GM12864 (cell line): ENCODE measurements at regions not wholly inside any gene's neighbourhood (a gene's known extent, or its start where the extent isn't known, plus 50 kb on each side); places are given as distances from the start of the nearest gene placed in this dataset.

ENCODE experiments used
- DNase-seq: peaks from one replicate; pipeline ENCODE4 v3.0.0-alpha.2; 2011; ENCODE audit warnings: low read depth
- H3K4me3 ChIP-seq: 2 replicates; pipeline ENCODE4 v1.5.1; 2011; ENCODE audit warnings: mild to moderate bottlenecking, low read depth, low read length, control low read depth
- TF ChIP-seq, protein P1 (sequence below): IDR thresholded peaks from 2 replicates; pipeline ENCODE4 v1.5.1; 2011; ENCODE audit warnings: low read depth, mild to moderate bottlenecking, moderate library complexity, low read length, control low read depth, inconsistent platforms; ENCODE audit errors: missing control alignments

DNA sequence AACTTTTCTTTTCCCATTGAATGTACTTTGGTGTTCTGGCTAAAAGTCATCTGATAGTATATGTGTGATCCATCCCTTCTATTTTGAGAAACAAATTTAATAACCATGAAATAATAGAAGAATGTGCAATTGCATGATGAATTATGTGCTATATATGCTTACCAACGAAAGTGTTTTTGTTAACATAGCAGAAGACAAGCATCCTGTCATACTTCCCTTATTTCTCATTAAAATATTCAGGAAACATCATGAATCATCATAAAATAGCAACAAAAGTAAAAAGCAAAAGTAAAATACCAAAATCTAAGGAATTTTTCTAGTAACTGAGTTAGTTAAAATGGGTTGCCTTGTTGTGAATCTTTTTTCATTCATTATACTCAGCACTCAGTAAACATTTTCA is 409.0 kb upstream of the PDE3A start:
- H3K4me3 ChIP-seq = no peak overlapping the region
- DNase-seq = no peak
- TF ChIP-seq, protein P1, sequence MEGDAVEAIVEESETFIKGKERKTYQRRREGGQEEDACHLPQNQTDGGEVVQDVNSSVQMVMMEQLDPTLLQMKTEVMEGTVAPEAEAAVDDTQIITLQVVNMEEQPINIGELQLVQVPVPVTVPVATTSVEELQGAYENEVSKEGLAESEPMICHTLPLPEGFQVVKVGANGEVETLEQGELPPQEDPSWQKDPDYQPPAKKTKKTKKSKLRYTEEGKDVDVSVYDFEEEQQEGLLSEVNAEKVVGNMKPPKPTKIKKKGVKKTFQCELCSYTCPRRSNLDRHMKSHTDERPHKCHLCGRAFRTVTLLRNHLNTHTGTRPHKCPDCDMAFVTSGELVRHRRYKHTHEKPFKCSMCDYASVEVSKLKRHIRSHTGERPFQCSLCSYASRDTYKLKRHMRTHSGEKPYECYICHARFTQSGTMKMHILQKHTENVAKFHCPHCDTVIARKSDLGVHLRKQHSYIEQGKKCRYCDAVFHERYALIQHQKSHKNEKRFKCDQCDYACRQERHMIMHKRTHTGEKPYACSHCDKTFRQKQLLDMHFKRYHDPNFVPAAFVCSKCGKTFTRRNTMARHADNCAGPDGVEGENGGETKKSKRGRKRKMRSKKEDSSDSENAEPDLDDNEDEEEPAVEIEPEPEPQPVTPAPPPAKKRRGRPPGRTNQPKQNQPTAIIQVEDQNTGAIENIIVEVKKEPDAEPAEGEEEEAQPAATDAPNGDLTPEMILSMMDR = no peak

DNA sequence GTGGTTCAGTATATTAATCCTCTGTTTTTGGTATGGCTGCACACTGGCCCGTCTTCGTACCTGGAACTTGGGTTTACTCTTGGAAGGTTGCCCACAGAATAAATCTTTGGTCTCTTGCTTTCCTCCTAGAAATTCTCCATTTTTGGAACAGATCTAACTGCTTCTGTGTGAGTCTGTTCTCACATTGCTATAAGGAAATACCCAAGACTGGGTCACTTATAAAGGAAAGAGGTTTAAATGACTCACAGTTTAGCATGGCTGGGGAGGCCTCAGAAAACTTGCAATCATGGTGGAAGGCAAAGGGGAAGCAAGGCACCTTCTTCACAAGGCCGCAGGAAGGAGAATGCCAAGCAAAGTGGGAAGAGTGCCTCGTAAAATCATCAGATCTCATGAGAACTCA is 407.8 kb upstream of the PDE3A start:
- TF ChIP-seq, protein P1 = no peak
- no peak overlapping the region for H3K4me3 ChIP-seq
- DNase-seq = no peak

DNA sequence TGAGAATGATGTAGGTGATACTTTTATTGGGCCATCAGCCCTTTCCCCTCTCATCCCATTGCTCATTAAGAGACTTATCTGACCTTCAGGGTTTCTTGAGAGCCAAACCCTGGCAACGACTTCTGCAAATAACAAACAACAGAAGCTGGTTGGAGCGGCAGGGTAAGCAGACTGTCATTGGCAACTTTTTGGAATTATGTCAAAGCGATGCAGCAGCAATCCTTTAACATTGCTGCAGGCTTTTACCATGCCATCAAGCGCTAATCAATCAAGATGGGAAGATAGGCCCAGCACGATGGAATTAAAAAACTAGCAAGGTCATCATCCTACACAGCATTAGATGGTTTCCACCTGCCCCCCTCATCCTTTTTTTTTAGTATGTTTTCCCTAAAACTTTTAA is 406.1 kb upstream of the PDE3A start:
- TF ChIP-seq, protein P1 = no peak
- no peak for DNase-seq
- no peak overlapping the region for H3K4me3 ChIP-seq

DNA sequence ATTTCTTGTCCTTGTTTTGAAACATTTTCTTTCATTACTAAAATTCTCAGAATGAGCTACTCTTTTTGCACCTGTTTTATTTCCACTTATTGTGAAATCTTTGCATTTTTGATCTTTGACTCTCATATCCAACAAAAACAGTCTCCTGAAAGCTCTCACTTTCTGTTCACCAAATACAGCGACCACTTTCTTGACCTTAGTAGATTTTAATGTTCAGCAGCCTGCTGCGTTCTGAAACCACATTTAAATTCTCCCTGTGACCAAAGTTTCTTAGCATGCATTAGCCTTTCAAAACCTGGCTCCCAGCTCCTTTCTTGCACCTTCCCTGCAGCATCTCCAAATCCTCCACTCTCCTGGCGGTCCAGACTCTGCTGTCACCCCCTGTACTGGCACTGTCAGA is 404.4 kb upstream of the PDE3A start:
- no peak overlapping the region for H3K4me3 ChIP-seq
- TF ChIP-seq, protein P1 = no peak
- DNase-seq = no peak

DNA sequence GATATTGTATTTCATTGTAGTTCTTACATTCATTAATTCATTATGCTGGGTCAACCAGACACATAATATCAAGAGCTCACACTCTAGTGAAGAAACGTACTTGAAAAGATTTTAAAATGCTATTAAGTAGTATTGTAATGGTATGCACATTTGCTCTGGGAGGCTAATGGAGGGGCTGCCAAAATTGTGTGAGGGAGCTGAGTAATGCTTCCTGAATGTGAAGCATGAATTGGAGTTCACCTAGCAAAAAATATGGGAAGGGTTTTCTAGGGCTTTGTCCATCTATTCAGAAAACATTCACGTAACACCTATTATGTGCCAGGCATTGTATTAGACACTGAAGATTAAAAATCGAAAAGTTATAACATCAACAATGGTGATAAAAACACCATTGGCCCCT is 403.8 kb upstream of the PDE3A start:
- TF ChIP-seq, protein P1 = no peak
- no peak overlapping the region for H3K4me3 ChIP-seq
- DNase-seq = no peak

DNA sequence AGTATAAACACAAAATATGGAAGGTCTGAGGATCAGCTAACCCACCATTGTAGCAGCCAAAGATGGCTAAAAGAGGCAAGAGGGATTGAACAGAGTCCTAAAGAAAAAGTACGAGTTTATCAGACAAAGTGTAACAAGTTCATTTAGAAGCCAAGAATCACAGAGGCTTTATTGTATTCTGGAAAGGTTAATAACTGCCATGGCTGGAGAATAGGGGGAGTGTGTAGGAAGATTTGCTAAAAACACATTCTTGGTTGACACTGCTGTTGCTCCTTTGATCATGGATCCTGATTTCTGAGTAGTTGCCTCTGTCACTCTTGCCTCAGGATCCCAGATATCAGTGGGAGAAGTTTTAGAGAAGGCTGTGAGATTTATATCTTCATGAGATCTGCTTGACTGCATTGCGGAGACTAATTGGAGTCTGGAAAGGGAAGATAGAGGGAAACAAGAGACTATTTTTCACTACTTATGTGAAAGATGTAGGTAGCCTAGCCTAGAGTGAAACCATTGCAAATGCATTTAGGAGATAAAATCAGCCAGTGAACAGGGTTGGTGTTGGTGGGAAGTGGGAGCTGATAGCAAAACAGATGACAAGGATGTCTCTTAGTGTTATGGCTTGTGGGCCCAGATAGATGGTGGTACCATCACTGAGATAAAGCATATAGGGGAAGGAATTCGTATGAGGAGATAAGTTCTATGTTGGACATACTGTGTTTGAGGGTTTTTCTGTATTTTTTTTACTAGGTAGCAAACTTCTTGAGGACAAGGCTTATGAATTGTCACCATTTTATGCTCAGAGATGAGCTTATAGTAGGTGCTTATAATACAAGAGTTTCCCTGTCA is 402.9 kb upstream of the PDE3A start:
- TF ChIP-seq, protein P1 = no peak
- no peak overlapping the region for H3K4me3 ChIP-seq
- no peak for DNase-seq

DNA sequence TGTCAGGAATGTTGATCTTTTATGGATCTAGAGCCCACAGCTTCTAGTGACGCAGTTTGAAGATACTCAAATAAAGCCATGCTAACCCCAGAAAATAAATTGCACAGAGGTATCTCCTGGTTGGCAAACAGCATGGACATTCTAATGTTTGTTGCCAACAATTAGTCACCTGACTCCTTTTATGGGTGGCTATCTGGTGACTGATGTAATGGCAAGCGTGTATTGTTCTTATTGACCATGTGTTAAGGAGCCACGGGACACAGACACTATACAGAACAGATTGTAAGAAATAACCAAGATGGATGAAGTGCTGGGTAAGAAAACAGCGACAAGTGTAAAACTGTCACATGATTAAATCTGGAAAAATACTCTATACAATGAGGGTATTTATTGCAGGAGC is 401.3 kb upstream of the PDE3A start:
- TF ChIP-seq, protein P1 = no peak
- H3K4me3 ChIP-seq = no peak overlapping the region
- no peak for DNase-seq
